Astrocyte of the spinal cord (primary cell): ENCODE measurements at regions not wholly inside any gene's neighbourhood (a gene's known extent, or its start where the extent isn't known, plus 50 kb on each side); places are given as distances from the start of the nearest gene placed in this dataset.
"Not testable (repeated sequence)": the region's sequence is repeated elsewhere in the genome, so short reads cannot be mapped to it uniquely, and the experiment has no call there.

Experiments used
- DNase-seq: peaks from one replicate; pipeline ENCODE4 v3.0.0; 2011; ENCODE audit warnings: low read depth, low spot score
- H3K4me3 ChIP-seq: 2 replicates; pipeline ENCODE4 v1.5.1; 2011; ENCODE audit warnings: low read depth, mild to moderate bottlenecking, low read length, moderate library complexity
- in situ Hi-C: cut with HindIII; loops from 2 replicates; pipeline ENCODE4 v1.10.0; 2017; ENCODE audit warnings: low sequenced_read_pairs
- TF ChIP-seq, protein P1 (sequence below): IDR thresholded peaks from 2 replicates; pipeline ENCODE4 v1.5.1; 2012; ENCODE audit warnings: low read depth, mild to moderate bottlenecking, low read length, inconsistent platforms

DNA sequence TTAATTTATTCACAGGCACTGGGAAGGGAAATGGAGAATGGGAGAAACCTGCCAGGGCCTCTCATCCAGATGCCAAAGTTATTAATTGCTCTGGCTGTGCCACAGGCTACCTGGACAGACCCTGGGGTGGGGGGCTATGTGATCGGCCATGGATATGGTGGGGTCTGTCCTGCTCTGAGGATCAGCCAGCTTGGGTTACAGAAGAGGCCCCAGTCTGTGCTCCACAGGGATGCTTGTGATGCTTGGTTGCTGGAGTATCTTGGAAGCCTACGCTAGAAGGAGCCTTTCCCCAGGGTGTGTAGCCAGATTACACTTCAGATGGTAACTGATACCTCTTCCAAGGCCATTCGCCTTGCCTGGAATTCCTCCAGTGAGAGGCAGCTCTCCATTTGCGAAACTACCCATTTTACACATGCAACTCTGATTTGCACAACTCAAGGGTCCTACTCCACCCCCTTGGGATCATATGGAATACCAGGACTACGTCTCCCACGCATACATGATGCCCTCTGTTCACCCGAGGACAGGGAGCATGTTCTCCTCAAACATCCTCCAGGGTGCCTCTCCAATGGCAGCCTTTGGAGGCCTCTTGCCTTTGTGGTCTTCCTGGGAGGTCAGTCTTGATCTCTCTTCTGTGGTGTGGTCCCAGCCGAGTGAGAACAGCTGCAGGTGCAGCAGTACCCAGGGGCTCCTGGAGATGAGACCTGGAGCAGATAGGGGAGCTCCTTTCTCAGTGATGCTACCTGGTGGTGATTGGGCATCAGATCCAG, 186.6 kb upstream of the TSHZ3 start:
- in situ Hi-C loops, result no loop called here
- no peak for DNase-seq
- H3K4me3 ChIP-seq, result no peak overlapping the region
- TF ChIP-seq, protein P1, sequence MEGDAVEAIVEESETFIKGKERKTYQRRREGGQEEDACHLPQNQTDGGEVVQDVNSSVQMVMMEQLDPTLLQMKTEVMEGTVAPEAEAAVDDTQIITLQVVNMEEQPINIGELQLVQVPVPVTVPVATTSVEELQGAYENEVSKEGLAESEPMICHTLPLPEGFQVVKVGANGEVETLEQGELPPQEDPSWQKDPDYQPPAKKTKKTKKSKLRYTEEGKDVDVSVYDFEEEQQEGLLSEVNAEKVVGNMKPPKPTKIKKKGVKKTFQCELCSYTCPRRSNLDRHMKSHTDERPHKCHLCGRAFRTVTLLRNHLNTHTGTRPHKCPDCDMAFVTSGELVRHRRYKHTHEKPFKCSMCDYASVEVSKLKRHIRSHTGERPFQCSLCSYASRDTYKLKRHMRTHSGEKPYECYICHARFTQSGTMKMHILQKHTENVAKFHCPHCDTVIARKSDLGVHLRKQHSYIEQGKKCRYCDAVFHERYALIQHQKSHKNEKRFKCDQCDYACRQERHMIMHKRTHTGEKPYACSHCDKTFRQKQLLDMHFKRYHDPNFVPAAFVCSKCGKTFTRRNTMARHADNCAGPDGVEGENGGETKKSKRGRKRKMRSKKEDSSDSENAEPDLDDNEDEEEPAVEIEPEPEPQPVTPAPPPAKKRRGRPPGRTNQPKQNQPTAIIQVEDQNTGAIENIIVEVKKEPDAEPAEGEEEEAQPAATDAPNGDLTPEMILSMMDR, result no peak

DNA sequence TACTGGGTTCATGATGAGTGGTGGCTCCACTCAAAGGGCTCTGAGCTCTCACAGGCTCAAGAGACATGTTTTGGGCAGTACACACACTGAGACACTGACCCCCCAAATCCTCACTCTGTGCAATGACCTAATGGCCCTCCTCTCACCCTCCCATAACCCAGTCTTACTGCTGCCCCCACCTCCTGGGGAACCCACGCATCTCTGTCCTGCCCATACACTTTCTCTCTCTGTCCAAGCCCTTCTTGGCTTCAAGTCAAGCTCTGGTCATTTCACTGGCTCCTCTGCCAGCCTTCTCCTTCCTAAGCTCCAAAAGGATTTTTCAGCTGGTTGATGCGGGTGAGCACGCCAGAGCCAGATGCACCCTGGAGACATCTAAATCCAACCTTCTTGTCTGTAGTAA, 187.9 kb upstream of the TSHZ3 start:
- no peak overlapping the region for H3K4me3 ChIP-seq
- in situ Hi-C loops, result no loop called here
- no peak for DNase-seq
- TF ChIP-seq, protein P1, result no peak

DNA sequence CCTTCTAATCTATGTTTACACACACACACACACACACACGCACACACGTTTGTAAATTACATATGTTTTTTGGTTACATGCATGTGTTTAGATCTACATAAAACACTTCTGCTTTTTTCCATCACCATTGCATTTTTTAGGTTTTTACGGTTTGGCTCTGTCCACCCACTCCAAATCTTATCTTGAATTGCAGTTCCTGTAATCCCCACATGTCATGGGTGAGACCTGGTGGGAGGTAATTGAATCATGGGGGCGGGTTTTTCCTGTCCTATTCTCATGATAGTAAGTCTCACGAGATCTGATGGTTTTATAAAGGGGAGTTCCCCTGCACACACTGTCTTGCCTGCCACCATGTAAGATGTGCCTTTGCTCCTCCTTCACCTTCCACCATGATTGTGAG, 188.7 kb upstream of the TSHZ3 start:
- DNase-seq, H3K4me3 ChIP-seq, in situ Hi-C loops: not testable (repeated sequence)

DNA sequence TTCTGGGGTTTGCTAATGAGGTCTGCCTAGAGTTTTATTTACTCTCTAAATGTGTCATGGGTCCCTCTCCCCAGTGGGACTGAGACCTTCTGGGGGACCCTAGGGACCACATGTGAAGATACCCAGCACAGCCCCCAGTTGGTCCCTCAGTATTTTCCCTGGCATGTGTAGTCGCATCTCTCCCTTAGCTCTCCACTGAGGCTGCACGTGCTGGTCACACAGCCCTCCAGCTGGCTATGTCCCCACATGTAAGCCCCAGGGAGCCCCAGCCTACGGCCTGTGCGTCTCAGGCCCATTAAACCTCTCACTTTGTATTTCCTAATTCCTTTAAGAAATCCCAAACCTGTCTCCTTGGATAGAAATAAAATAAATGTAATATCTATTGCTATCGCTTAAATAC, 189.6 kb upstream of the TSHZ3 start:
- DNase-seq, result no peak
- TF ChIP-seq, protein P1, result no peak
- H3K4me3 ChIP-seq, result no peak overlapping the region
- in situ Hi-C loops, result no loop called here

DNA sequence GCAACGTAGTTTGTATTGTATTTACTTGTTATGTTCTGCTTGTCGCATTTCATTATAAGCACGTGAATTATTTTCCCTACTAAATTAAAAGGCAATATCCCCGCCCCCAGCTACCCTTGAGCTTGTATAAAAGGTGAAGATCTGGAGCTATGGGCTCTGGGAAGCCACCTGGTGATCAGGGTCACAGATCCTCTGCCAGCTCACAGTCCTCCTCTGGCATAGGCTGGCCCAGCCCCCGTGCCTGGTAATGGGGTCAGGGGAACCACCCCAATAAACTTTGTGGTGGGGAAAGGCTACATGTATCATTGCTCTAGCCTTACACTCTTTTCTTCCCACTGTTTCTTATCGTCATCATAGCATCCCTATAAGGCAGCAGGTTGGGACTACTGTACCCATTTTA, 190.2 kb upstream of the TSHZ3 start:
- DNase-seq, result no peak
- TF ChIP-seq, protein P1, result no peak
- in situ Hi-C loops, result no loop called here
- H3K4me3 ChIP-seq, result no peak overlapping the region

DNA sequence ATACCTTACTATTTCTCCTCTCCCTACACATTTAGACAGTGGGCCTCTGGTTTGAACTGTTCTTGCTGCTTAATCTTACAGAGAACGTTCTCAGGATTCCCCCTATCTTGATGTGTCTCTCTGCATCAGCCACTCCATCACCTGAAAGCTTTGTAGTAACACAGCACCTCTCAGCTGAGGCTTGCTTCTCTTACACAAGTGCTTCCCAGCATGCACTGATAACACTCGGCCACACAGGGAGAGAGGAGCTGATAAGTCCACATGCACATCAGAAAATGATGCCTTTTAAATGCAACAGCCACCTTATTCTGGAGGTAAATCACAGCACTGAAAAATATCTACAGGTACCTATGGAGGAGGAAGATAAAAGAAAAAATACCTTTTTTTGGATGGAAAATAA, 192.2 kb upstream of the TSHZ3 start:
- no peak overlapping the region for H3K4me3 ChIP-seq
- DNase-seq, result no peak
- TF ChIP-seq, protein P1, result no peak
- in situ Hi-C loops, result no loop called here

DNA sequence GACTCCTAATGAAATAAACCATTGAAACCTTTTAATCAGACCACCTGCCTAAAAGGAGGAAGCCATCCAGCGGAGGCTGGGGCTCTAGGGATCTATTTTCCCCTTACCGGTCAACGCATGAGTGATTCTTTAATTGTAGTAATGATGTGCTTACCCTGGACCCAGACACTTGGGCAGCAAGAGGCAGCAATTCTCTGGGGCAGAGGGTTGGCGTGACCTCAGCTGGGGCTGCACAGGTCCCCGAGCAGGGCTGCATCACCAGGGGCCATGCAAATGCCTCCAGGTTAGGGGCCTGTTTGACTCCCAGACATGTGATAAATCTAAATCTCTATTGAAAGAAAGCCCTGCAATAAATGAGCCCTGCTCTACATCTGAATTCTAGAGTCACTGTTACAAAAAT, 194.2 kb upstream of the TSHZ3 start:
- in situ Hi-C loops, result no loop called here
- DNase-seq, result no peak
- TF ChIP-seq, protein P1, result no peak
- H3K4me3 ChIP-seq, result no peak overlapping the region
